Cerebellar nuclear complex (tissue), 1 donor: ENCODE measurements at regions not wholly inside any gene's neighbourhood (a gene's known extent, or its start where the extent isn't known, plus 50 kb on each side); places are given as distances from the start of the nearest gene placed in this dataset.

ENCODE experiments used
- DNase-seq, 2 experiments: peaks; one replicate each; lab custom pipeline; 2025; lab: John Stamatoyannopoulos, UW

DNA sequence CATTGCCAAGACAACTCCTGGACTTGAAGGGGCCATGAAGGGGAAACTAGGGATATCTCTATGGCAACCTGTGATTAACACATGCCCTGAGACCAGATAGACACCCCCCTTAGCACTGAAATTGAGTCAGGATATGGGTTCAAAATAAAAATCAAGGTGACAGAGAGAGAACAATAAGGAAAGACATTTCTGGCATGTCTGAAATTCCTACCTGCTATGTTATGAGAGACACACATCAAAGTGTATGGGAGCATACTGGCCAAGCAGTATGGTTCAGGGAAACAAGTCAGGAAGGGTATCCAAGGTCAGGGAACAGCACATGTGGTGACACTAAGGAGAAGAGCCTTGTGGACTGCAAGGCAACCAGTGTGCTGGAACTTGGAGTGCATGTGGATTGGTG lies 388.7 kb downstream of the SHQ1 start:
- no peak for DNase-seq

DNA sequence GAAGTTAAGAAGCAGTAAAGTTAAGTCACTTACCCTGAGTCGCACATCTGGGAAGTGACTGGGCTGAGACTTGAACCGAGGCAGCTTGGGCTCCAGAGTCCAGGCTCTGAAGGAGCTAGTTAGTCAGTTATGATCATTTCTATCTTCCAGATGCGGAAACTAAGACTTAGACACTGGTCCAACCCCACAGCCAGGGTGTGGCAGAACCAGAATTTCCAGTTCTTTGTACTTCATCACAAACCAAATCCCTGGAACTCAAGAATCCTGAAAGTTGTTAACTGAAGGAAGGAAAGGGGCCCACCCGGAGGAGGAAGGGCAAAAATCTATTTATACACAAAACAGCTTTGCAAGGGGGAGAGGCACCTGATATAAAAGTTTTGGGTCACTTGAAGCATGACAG lies 389.9 kb downstream of the SHQ1 start:
- no peak for DNase-seq

DNA sequence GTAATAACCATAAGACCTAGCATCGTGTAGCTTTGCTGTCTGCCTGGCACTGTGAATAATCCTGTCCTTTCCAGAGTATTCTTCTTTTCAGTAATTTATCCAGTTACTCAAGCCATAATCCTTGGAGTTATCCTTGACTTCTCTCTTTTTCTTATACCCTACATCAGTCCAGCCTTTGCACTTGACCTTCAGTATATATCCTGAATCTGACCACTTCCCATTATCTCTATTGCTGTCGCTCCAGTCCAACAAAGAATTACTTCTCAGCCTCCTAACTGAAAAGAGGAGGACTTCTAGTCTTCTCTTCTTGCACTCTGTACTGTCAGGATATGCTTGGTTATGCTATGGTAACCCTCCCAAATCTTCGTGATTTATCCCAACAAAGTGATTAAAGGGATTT lies 393.8 kb downstream of the SHQ1 start:
- DNase-seq = no peak

DNA sequence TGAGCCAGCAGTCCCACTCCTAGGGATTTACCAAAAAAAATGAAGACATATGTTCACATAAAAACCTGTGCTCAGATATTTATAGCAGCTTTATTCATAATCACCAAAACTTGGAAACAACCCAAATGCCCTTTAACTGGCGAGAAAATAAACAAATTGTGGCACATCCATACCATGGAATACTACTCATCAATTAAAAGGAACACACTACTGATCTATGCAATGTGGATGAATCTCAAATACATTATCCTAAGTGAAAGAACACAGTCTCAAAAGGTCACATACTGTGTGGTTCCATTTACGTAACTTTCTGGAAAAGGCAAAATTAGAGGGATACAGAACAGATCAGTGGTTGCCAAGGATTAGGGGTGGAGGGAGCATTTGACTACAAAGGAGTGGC lies 394.5 kb downstream of the SHQ1 start:
- no peak for DNase-seq

DNA sequence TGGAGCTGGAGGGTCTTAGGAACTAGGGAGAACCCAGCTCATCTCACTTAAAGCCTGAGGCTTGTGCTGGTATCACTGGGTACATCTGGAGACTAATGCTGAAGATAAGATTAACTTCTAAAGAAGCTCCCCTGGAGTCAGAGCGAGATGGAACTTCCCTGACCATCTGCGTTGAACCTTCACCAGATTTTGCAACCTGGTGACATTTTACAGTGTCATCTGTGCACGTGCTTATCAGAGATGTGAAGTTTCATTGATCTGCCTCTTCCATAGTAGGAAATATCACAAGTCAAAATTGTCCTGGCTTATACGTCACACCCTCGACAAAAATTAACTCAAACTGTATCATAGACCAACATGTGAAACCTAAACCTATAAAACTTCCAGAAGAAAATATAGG lies 395.5 kb downstream of the SHQ1 start:
- no peak for DNase-seq

DNA sequence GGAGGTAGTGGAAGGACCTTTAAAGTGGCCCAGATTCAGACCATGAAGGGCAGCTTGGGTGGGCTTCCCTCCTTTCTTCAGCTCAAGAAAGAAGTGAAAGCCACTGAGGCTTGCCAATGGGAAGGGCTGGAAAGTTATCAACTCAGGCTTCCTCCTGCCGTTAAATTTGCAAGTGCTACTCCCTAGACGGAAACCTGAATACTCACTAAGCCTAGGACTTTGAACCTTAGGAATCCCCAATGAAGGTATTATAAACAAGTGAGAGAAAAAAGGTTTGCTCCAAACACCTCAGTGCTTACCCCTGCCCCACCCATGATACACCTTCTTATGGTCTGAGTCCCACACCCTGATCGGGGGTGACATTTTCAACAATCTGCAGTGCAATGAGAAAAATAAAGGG lies 396.4 kb downstream of the SHQ1 start:
- DNase-seq = no peak

DNA sequence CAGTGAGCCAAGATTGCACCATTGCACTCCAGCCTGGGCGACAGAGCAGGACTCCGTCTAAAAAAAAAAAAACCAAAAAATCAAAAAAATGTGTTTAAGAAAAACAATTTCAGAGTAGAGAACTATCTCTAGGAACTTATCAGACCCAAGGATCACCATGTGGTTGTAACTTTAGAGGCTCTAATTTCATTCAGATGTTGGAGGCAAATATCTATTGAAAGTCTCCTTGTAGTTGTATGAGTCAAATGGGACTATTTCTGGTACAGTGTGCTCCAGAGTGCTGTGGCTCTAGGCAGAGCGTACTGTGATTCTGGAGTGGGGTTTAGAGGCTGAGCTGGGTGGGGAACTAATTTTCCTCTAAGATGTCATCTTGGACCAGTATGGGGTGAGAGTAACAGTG lies 398.7 kb downstream of the SHQ1 start:
- no peak for DNase-seq

DNA sequence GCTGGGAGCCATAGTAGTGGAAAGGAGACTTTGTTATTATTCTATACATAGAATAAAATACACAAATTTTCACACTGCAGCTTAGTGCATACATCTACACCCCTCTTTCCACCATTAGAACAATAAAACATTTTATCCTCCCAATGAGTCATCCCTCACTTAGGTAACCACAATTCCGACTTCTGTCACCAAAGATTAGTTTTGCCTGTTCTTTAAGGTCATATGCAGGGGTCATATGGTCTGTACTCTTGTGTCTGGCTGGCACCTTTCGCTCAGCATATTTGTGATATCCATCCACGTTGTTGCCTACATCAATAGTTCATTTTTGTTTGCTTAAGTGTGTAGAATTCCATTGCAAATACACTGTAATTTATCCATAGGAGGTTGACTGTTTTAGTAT lies 399.4 kb downstream of the SHQ1 start:
- no peak for DNase-seq

DNA sequence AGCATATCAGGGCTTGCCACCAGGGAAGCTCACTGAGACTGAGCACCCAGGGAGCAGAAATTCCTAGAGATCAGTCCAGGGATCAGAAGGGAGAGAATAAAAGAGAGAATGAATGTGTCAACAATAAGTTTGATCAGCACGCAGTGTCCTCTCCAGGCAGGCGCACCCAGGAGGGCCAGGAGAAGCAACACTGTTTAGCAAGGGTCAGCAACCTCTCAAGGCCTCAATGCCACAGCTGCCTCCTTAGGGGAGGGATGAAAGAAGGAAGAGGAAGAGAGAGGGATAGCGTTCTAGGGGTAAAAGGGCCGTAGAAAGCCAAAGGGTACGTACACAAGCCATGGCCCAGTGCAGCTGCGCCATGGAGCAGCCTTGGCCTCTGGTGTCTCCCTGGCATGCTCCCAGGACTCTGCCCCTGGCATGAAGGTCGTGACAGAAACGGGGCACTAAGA lies 399.8 kb downstream of the SHQ1 start:
- DNase-seq = no peak

DNA sequence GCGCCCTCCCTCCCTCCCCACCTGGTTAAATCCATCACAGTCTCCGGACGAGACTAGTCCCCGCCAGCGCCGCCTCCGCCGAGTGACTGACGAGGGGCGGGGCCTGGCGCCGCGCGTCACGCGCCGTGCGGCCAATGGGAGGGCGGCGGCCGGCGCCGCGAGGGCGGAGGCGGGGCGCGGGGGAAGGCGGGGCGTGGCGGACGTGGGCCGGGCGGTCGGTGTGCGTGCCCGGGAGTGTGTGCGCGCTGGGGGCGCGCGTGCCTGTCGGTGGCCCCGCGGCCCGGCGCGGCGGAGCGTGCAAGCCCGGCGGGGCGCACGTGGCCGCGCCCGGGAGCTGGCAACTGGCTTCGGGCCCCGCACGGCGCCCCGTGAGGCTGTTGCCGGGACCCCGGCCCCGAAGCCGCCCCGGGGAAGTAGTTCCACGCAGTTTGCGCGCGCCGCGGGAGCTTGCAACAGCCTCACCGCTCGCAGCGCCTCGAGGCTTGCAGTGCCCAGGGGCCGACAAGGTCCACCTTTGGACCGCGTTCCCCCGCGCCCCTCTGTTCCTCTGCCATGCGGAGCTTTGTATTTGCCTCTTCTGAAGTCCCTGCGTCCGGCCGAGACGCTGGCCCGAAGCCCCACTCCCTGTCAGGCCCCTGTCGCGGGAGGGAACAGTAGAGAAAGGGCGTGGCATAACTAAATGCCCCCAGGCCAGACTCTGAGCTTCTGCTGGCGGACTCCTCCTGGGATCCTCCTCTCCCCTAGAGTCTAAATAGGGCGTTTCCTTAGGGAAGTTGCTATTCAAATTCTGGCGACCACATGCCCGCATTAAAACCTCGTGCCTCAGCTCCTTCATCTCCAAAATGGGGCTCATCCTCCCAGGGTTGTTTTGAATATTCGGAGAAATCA lies 400.9 kb downstream of the SHQ1 start:
- DNase-seq = peak in 1 of 2 experiments; percentile 11

DNA sequence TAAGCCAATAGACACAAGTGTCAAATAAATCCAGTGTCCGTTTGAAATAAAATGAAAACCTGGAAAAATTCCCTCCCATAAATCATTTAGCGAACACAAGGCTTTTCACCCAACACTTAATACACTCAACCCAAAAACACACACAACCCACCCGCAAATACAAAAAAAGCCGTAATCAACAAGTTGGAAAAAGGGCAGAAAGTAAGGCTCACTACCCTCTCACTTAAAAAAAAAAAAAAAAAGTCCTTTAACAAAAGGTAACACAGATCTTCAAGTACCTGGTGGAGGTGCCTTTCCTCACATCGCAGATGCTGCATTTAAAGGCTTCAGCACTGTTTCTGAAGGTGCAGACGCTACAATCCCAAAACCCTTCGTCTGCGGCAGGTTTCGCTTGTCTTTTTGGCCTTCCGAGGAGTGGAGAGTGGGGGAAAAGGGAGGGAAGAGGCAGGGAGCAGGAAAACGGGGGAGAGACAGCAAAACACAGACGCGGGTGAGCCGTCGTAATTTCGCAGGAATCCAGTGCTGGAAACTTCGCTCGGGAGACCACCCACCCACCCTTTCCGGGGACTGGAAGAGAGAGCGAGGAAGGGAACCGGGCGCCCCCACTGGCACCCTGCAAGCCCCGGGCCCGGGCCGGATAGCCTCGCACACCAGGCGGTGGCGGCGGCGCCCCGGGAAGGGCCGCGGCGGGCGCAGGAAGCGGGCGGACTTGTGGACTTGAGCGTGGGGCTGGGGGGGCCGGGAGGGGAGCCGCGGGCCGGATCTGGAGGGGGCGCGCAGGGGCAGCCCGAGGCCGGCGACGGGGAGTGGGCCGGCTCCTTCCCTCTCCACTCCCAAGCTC lies 401.8 kb downstream of the SHQ1 start, which contains the start of gene RYBP:
RYBP (minus strand) TSS at position 404 of the 841 bp plus-strand sequence.
- no peak for DNase-seq

DNA sequence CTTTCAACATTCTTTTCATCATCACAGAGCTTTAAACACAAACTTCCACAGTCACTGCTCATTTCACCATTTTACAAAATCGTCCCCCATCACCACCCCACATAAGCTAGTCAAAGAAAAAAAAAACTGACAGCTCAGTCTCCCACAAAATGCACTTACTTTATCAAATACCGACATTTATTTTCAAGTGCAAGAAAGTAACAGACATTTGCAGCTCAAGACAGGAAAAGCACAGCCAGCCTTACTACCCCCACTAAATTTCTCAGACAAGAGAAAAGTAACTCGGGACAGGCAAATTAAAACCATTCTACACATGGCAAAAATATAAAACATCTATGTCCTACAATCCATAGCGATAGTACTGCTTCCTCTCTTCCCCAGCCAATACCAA lies 402.4 kb downstream of the SHQ1 start:
- no peak for DNase-seq

DNA sequence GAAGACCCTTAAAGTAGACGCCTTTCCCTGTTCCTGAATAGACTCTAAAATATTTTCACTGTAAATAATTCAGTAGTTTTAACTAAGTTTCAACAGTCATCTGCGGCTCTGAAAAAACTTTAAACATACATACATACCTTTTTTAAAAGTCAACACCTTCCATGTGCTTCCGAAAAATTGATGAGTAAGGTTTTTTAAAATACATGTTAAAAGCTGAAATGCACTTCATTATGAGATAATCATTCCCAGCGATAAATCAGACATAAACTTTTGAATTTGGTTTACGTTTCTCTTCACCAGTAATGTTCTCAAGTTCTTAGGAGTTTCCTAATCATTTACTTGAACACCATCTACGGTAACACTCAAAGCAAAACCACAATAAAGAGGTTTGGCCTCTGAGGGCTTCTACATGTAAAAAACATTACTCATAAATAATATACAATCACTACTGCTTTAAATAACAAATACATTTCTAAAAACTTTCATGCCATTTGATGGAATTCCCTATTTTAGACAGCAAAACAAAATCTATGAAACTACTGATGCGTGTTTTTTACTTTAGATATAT lies 403.5 kb downstream of the SHQ1 start:
- no peak for DNase-seq

DNA sequence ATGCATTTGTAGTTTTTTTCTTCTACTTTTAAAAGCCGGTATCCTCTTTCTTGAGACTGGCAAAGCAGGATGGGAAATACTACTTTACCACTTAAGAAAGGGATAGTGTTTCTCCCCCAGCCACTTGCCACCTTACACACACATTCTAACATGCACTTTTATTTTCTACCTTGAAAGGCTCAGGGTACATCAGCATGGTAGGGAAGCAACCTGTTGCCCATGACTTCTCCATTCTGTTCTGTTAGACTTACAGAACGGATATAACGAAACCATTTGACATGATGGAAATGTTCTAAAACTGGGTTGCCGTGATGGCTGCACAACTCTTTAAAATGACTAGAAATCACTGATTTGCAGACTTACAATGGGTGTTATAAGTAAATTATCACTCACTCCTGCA lies 405.5 kb downstream of the SHQ1 start:
- DNase-seq = no peak

DNA sequence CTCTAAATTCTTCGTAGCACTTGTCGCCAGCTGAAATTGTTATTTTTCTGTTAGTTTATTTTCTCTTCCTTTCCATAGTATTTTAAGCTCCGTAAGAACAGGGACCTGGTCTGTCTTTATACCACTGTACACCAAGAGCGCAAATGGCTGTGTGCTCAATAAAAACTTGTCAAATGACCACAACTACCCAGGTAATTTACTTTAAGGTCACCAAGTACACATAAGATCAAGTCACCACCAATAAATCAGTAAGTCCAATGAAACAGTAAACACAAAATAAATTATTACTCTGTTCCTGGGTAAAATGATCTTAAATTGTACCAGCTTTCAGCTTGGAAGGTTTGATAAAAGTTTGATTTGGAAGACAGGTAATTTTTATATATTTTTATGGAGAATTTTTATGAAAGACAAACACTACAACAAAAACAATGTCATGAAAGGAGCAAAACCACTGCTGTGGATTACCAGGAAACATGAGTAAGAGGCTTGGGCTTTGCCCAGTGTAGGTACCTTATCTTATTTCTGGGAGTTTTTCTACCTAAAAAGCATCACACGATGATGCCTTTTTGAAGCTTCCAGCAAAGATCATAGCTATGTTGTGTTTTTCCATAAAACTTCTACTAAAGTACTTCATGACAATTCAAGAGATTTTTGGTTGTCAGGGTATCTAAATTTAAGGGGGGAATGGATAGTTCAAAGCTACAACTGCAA lies 406.8 kb downstream of the SHQ1 start:
- no peak for DNase-seq

DNA sequence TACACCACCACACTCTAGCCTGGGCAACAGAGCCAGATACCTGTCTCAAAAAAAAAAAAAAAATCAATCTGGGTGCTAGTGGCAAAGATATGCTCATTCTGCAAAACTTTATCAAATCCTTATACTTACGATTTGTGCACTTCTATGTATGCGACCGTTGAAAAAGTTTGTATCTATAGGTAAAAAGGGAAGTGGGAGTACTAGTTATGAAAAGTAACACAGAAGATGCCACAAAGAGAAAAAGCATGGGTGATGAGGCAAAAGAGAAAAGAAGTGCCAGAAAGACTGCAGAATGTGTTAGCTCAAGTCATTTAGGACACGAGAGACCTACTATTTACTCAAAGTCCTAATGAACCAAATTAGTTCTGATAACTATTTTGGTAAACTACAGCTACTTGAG lies 407.8 kb downstream of the SHQ1 start:
- DNase-seq = no peak

DNA sequence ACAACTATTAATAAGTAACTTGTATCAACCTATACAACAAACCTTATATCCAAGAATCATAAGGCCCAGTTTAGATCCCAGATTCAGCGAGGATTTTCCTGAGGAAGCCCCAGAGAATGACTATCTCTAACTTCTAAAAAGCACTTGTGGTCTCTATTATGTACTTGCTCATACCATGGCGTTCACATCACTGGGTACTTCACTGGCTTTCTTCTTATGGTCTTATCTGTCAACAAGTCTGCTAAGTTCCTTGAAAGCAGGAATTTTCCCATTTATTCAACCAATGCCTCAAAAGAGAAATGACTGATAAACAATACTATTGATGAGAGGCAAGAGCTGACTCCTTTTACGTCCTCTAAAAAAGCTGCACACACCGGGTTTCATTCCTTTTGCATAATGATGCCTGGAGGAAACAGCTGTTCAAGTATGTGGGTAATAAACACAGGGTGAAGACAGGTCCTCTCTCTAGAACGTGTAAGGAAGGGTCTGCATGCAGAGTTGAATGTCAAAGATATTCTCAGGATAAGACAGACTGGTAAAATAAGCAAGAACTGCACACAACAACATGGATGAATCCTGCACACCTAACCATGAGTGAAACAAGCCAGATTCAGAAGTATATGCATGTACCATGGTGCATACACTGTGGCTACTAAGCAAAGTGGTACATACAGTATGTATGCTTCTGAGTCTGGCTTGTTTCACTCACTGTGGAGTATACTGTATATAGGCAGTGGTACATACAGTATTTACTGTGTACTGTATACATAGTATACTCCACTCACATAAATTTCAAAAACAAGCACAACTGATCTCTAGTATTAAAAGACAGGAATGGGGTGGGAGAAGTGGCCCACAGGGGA lies 408.7 kb downstream of the SHQ1 start:
- DNase-seq = no peak

DNA sequence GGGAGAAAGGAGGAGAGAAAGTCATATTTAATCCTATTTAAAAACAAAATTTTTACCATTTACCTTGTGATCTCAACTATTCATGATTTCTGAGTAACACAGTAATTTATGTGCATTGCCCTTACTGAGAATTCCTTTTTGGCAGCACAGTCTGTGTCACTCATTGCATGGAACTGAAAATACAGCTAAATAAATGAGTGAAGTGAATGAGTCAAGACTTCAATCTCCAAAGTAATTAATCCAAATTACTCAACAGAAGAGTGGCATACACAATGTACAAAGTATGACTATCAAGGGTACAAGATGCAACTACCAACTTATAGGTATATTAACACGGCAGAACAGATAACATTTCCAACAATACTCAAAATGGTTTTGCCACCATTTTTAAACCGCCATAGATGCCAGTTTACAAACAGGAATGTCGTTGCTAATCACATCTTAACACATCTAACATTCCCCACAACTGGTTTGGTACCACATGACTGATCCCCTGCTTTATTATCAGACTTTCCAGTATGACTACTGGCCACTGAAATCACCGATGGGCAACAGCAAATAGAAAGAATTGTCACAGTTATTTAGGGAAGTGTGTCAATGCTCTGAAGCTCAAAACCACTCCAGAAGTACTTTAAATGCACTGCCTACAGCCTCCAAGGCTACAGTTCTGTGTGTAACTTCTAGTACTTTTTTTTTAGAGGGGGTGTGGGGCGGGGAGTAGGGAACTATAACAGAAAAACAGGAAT lies 410.4 kb downstream of the SHQ1 start:
- DNase-seq = no peak

DNA sequence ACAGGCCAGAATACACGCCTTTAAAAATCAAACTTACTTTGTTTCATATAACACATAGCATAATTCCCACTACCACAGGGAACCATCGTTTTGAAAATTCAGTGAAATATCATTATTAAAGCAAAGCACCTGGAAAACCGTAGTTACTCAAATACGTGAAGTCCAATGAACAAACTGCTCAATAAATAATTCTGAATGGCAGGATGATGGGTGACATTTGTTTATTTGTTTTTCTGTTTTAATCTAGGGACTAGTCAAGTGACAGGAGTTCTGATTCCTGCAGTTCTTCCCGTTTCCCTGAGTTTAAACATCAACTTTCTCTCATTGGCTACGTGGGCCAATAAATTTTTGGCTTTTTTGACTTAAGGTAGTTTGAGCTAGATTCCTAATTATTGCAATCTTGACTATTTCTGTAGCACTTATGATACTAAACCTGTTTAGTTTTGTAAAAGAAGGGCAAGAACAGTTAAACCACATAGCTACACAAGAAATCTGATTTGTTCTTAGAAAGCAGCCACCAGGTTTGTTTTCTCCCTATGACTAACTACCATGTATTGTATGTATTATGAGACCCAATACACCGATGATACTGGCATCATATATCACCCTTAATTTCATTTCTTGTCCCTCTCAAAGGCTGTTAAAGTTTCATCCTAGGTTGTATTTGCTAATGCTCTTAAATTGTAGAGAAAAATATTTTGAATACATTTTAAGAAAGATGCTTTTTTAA lies 411.2 kb downstream of the SHQ1 start:
- DNase-seq = no peak

DNA sequence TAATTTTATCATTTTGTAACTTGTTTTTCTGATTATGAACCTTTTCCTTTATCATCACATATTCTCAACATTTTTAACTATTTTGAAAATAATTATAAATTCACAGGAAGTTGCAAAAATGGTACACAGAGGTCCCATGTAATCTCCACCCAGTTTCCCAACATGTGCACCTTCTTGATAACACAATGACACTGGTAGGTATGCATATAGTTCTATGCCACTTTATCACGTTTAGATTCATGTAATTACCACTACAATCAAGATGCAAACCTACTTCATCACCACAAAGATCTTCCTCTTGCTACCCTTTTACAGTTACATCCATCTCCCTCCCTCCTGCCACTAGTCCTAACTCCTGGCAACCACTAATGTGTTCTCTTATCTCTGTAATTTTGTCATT lies 413.9 kb downstream of the SHQ1 start:
- no peak for DNase-seq
